ENCODE measurements at regions not wholly inside any gene's neighbourhood (a gene's known extent, or its start where the extent isn't known, plus 50 kb on each side); places are given as distances from the start of the nearest gene placed in this dataset.

- H3K4me3 ChIP-seq (ENCODE audit: low read depth in 1 of 5, low read length in 5 of 5), result no peak overlapping the region
Measured at GRCh38 chr2:120465012-120465700, 119.2 kb downstream of the INHBB start.

GRCh38 chr2:120465701-120465988 lies 119.7 kb downstream of the INHBB start:
- H3K4me3 ChIP-seq (ENCODE audit: low read depth in 1 of 5, low read length in 5 of 5), result no peak overlapping the region
- H3K27me3 ChIP-seq (ENCODE audit: control insufficient read depth in 5 of 5, insufficient read depth in 4 of 5, low read length in 5 of 5), result no peaks in the 10 kb centered on the region
- peaks cover 8 to 43% (median 34%) of the 10 kb centered on the region in 5 donors for H3K4me1 ChIP-seq (ENCODE audit: control insufficient read depth in 5 of 5, insufficient read depth in 5 of 5, low read length in 5 of 5)
- no peaks in the 10 kb centered on the region for H3K36me3 ChIP-seq (ENCODE audit: control insufficient read depth in 5 of 5, insufficient read depth in 5 of 5, low read length in 5 of 5)
- no peak overlapping the region for H3K27ac ChIP-seq (ENCODE audit: low read depth, low read length)
- H3K9me3 ChIP-seq (ENCODE audit: control insufficient read depth in 5 of 5, low read length in 5 of 5), result no peaks in the 10 kb centered on the region
- no peak overlapping the region for H3K9ac ChIP-seq (ENCODE audit: low read length in 5 of 5)

More at GRCh38 chr2:120465012-120465700, 119.2 kb downstream of the INHBB start:
- Histone ChIP-seq H3K36me3 (ENCODE audit: control insufficient read depth in 5 of 5, insufficient read depth in 5 of 5, low read length in 5 of 5) (no peaks in the 10 kb centered on the region), H3K27ac (ENCODE audit: low read depth, low read length) (no peak overlapping the region), H3K9me3 (ENCODE audit: control insufficient read depth in 5 of 5, low read length in 5 of 5) (no peaks in the 10 kb centered on the region), H3K9ac (ENCODE audit: low read length in 5 of 5) (no peak overlapping the region), H3K4me1 (ENCODE audit: control insufficient read depth in 5 of 5, insufficient read depth in 5 of 5, low read length in 5 of 5) (peaks cover 4 to 39% (median 30%) of the 10 kb centered on the region in 5 donors), H3K27me3 (ENCODE audit: control insufficient read depth in 5 of 5, insufficient read depth in 4 of 5, low read length in 5 of 5) (no peaks in the 10 kb centered on the region)

- peak overlapping the region in 1 of 5 donors; percentile 8 for H3K9ac ChIP-seq (ENCODE audit: low read length in 5 of 5)
- H3K4me3 ChIP-seq (ENCODE audit: low read depth in 1 of 5, low read length in 5 of 5), result no peak overlapping the region
- no peaks in the 10 kb centered on the region for H3K9me3 ChIP-seq (ENCODE audit: control insufficient read depth in 5 of 5, low read length in 5 of 5)
- H3K4me1 ChIP-seq (ENCODE audit: control insufficient read depth in 5 of 5, insufficient read depth in 5 of 5, low read length in 5 of 5), result peaks cover 8 to 48% (median 39%) of the 10 kb centered on the region in 5 donors
- H3K27me3 ChIP-seq (ENCODE audit: control insufficient read depth in 5 of 5, insufficient read depth in 4 of 5, low read length in 5 of 5), result no peaks in the 10 kb centered on the region
- no peaks in the 10 kb centered on the region for H3K36me3 ChIP-seq (ENCODE audit: control insufficient read depth in 5 of 5, insufficient read depth in 5 of 5, low read length in 5 of 5)
- no peak overlapping the region for H3K27ac ChIP-seq (ENCODE audit: low read depth, low read length)
Measured at GRCh38 chr2:120465989-120466703, 120.2 kb downstream of the INHBB start.

GRCh38 chr2:120466704-120467054 lies 120.7 kb downstream of the INHBB start:
- H3K9me3 ChIP-seq (ENCODE audit: control insufficient read depth in 5 of 5, low read length in 5 of 5), result no peaks in the 10 kb centered on the region
- H3K27ac ChIP-seq (ENCODE audit: low read depth, low read length), result no peak overlapping the region
- H3K4me3 ChIP-seq (ENCODE audit: low read depth in 1 of 5, low read length in 5 of 5), result no peak overlapping the region
- no peaks in the 10 kb centered on the region for H3K27me3 ChIP-seq (ENCODE audit: control insufficient read depth in 5 of 5, insufficient read depth in 4 of 5, low read length in 5 of 5)
- H3K4me1 ChIP-seq (ENCODE audit: control insufficient read depth in 5 of 5, insufficient read depth in 5 of 5, low read length in 5 of 5), result peaks cover 8 to 54% (median 43%) of the 10 kb centered on the region in 5 donors
- H3K36me3 ChIP-seq (ENCODE audit: control insufficient read depth in 5 of 5, insufficient read depth in 5 of 5, low read length in 5 of 5), result no peaks in the 10 kb centered on the region
- no peak overlapping the region for H3K9ac ChIP-seq (ENCODE audit: low read length in 5 of 5)

GRCh38 chr2:120468136-120468535 lies 122.2 kb downstream of the INHBB start:
- peaks cover 8 to 56% (median 49%) of the 10 kb centered on the region in 5 donors for H3K4me1 ChIP-seq (ENCODE audit: control insufficient read depth in 5 of 5, insufficient read depth in 5 of 5, low read length in 5 of 5)

GRCh38 chr2:120469426-120469825 lies 123.5 kb downstream of the INHBB start:
- Histone ChIP-seq H3K27me3 (ENCODE audit: control insufficient read depth in 5 of 5, insufficient read depth in 4 of 5, low read length in 5 of 5) (no peaks in the 10 kb centered on the region), H3K27ac (ENCODE audit: low read depth, low read length) (peak overlapping the region; percentile 84), H3K36me3 (ENCODE audit: control insufficient read depth in 5 of 5, insufficient read depth in 5 of 5, low read length in 5 of 5) (no peaks in the 10 kb centered on the region), H3K4me1 (ENCODE audit: control insufficient read depth in 5 of 5, insufficient read depth in 5 of 5, low read length in 5 of 5) (peaks cover 10 to 63% (median 54%) of the 10 kb centered on the region in 5 donors), H3K9ac (ENCODE audit: low read length in 5 of 5) (peak overlapping the region in 2 of 5 donors; percentile 6 to 25), H3K4me3 (ENCODE audit: low read depth in 1 of 5, low read length in 5 of 5) (peak overlapping the region in 1 of 5 donors; percentile 8), H3K9me3 (ENCODE audit: control insufficient read depth in 5 of 5, low read length in 5 of 5) (peaks cover 0 to 8% (median 5%) of the 10 kb centered on the region in 5 donors)

More at GRCh38 chr2:120468136-120468535, 122.2 kb downstream of the INHBB start:
- Histone ChIP-seq H3K36me3 (ENCODE audit: control insufficient read depth in 5 of 5, insufficient read depth in 5 of 5, low read length in 5 of 5) (no peaks in the 10 kb centered on the region), H3K4me3 (ENCODE audit: low read depth in 1 of 5, low read length in 5 of 5) (no peak overlapping the region), H3K9ac (ENCODE audit: low read length in 5 of 5) (no peak overlapping the region), H3K27ac (ENCODE audit: low read depth, low read length) (peak overlapping the region; percentile 84), H3K27me3 (ENCODE audit: control insufficient read depth in 5 of 5, insufficient read depth in 4 of 5, low read length in 5 of 5) (no peaks in the 10 kb centered on the region), H3K9me3 (ENCODE audit: control insufficient read depth in 5 of 5, low read length in 5 of 5) (peaks cover 0 to 8% (median 5%) of the 10 kb centered on the region in 5 donors)

- Histone ChIP-seq H3K9ac (ENCODE audit: low read length in 5 of 5) (peak overlapping the region in 2 of 5 donors; percentile 25 to 29), H3K27me3 (ENCODE audit: control insufficient read depth in 5 of 5, insufficient read depth in 4 of 5, low read length in 5 of 5) (no peaks in the 10 kb centered on the region), H3K4me3 (ENCODE audit: low read depth in 1 of 5, low read length in 5 of 5) (no peak overlapping the region), H3K4me1 (ENCODE audit: control insufficient read depth in 5 of 5, insufficient read depth in 5 of 5, low read length in 5 of 5) (peaks cover 10 to 63% (median 54%) of the 10 kb centered on the region in 5 donors), H3K9me3 (ENCODE audit: control insufficient read depth in 5 of 5, low read length in 5 of 5) (peaks cover 0 to 8% (median 5%) of the 10 kb centered on the region in 5 donors), H3K36me3 (ENCODE audit: control insufficient read depth in 5 of 5, insufficient read depth in 5 of 5, low read length in 5 of 5) (no peaks in the 10 kb centered on the region), H3K27ac (ENCODE audit: low read depth, low read length) (peak overlapping the region; percentile 84)
Measured at GRCh38 chr2:120470041-120470965, 124.4 kb downstream of the INHBB start.

GRCh38 chr2:120471166-120471565 lies 125.2 kb downstream of the INHBB start:
- H3K9ac ChIP-seq (ENCODE audit: low read length in 5 of 5), result no peak overlapping the region
- H3K27ac ChIP-seq (ENCODE audit: low read depth, low read length), result peak overlapping the region; percentile 84
- no peaks in the 10 kb centered on the region for H3K27me3 ChIP-seq (ENCODE audit: control insufficient read depth in 5 of 5, insufficient read depth in 4 of 5, low read length in 5 of 5)
- H3K9me3 ChIP-seq (ENCODE audit: control insufficient read depth in 5 of 5, low read length in 5 of 5), result peaks cover 0 to 8% (median 5%) of the 10 kb centered on the region in 5 donors
- H3K36me3 ChIP-seq (ENCODE audit: control insufficient read depth in 5 of 5, insufficient read depth in 5 of 5, low read length in 5 of 5), result no peaks in the 10 kb centered on the region
- peaks cover 10 to 58% (median 47%) of the 10 kb centered on the region in 5 donors for H3K4me1 ChIP-seq (ENCODE audit: control insufficient read depth in 5 of 5, insufficient read depth in 5 of 5, low read length in 5 of 5)
- no peak overlapping the region for H3K4me3 ChIP-seq (ENCODE audit: low read depth in 1 of 5, low read length in 5 of 5)

- H3K36me3 ChIP-seq (ENCODE audit: control insufficient read depth in 5 of 5, insufficient read depth in 5 of 5, low read length in 5 of 5), result no peaks in the 10 kb centered on the region
- peak overlapping the region; percentile 84 for H3K27ac ChIP-seq (ENCODE audit: low read depth, low read length)
- H3K4me1 ChIP-seq (ENCODE audit: control insufficient read depth in 5 of 5, insufficient read depth in 5 of 5, low read length in 5 of 5), result peaks cover 10 to 50% (median 39%) of the 10 kb centered on the region in 5 donors
Measured at GRCh38 chr2:120472031-120472430, 126.1 kb downstream of the INHBB start.

More at GRCh38 chr2:120472031-120472430, 126.1 kb downstream of the INHBB start:
- H3K27me3 ChIP-seq (ENCODE audit: control insufficient read depth in 5 of 5, insufficient read depth in 4 of 5, low read length in 5 of 5), result no peaks in the 10 kb centered on the region
- no peak overlapping the region for H3K4me3 ChIP-seq (ENCODE audit: low read depth in 1 of 5, low read length in 5 of 5)
- H3K9me3 ChIP-seq (ENCODE audit: control insufficient read depth in 5 of 5, low read length in 5 of 5), result peaks cover 0 to 8% (median 5%) of the 10 kb centered on the region in 5 donors
- no peak overlapping the region for H3K9ac ChIP-seq (ENCODE audit: low read length in 5 of 5)

Measured in subcutaneous abdominal adipose tissue (tissue), 5 donors.